HFF-Myc (cell line): ENCODE measurements at regions not wholly inside any gene's neighbourhood (a gene's known extent, or its start where the extent isn't known, plus 50 kb on each side); places are given as distances from the start of the nearest gene placed in this dataset.
"Not testable (repeated sequence)": the region's sequence is repeated elsewhere in the genome, so short reads cannot be mapped to it uniquely, and the experiment has no call there.

Experiments
- DNase-seq: peaks from one replicate; pipeline ENCODE4 v3.0.0-alpha.2; 2011; ENCODE audit warnings: low read depth; ENCODE audit errors: extremely low read depth
- H3K4me3 ChIP-seq: replicated peaks from 2 replicates; pipeline ENCODE4 v1.5.1; 2011; ENCODE audit warnings: low read depth, mild to moderate bottlenecking, control low read depth, low read length
- TF ChIP-seq, protein P1 (sequence below): IDR thresholded peaks from 2 replicates; pipeline ENCODE4 v1.5.1; 2012; ENCODE audit warnings: mild to moderate bottlenecking, low read depth, low read length, control low read depth; ENCODE audit errors: missing control alignments

DNA sequence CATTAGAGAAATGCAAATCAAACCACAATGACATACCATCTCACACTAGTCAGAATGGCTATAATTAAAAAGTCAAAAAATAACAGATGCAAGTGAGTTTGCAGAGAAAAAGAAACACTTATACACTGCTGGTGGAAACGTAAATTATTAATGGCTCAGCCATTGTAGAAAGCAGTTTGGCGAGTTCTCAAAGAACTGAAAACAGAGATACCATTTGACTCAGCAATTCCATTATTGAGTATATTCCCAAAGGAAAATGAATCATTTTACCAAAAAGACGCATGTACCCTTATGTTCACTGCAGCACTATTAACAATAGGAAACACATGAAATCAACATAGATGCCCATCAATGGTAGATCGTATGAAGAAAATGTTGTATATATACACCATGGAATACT, 75.0 kb downstream of the NAA11 start:
- DNase-seq, result no peak
- no peak overlapping the region for H3K4me3 ChIP-seq
- TF ChIP-seq, protein P1, sequence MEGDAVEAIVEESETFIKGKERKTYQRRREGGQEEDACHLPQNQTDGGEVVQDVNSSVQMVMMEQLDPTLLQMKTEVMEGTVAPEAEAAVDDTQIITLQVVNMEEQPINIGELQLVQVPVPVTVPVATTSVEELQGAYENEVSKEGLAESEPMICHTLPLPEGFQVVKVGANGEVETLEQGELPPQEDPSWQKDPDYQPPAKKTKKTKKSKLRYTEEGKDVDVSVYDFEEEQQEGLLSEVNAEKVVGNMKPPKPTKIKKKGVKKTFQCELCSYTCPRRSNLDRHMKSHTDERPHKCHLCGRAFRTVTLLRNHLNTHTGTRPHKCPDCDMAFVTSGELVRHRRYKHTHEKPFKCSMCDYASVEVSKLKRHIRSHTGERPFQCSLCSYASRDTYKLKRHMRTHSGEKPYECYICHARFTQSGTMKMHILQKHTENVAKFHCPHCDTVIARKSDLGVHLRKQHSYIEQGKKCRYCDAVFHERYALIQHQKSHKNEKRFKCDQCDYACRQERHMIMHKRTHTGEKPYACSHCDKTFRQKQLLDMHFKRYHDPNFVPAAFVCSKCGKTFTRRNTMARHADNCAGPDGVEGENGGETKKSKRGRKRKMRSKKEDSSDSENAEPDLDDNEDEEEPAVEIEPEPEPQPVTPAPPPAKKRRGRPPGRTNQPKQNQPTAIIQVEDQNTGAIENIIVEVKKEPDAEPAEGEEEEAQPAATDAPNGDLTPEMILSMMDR, result no peak

DNA sequence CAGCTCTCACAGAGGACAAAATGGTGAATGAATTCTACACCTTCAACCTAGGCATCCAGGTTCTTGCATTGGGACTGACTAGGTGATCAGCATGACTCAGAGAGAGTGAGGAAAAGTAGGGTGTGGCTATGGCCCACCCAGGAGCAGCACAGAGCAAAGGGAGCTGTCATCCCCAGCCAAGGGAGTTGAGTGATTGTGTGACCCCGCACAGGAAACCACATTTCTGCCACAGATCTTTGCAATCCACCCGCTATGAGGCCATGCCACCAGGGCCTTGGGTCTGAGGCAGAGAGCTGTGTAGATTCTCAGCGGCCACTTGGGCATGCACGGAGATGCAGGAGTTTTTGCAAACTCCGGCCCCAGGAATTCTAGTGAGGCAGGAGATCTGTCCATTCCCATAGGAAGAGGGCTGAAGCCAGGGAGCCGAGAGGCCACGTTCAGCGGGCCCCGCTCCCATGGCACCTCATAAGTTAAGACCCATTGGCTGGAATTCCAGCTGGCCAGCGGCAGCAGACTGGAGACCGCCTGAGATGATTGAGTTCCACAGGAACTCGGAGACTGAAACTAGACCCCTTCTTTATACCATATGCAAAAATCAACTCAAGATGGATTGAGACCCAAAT, 75.9 kb downstream of the NAA11 start:
- H3K4me3 ChIP-seq, result no peak overlapping the region
- DNase-seq, result no peak
- TF ChIP-seq, protein P1, result no peak

DNA sequence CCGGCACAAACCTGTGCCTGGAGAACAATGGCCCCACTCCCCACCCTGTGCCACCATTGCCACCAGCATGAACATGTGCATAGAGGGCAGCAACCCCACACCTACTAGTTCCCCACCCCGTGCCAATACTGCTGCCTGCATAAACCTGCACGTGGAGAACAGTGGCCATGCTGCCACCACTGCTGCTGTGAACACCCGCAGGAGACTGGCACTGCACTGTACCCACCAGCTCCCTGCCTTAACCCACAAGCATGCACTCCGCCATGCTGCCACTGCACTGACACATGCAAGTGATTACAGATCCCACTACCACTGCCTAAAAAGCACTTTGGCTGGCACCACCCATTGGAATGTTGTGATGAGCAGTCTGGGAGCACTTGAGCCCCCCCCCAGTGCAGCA, 77.3 kb downstream of the NAA11 start:
- no peak for DNase-seq
- H3K4me3 ChIP-seq, result no peak overlapping the region
- TF ChIP-seq, protein P1, result no peak

DNA sequence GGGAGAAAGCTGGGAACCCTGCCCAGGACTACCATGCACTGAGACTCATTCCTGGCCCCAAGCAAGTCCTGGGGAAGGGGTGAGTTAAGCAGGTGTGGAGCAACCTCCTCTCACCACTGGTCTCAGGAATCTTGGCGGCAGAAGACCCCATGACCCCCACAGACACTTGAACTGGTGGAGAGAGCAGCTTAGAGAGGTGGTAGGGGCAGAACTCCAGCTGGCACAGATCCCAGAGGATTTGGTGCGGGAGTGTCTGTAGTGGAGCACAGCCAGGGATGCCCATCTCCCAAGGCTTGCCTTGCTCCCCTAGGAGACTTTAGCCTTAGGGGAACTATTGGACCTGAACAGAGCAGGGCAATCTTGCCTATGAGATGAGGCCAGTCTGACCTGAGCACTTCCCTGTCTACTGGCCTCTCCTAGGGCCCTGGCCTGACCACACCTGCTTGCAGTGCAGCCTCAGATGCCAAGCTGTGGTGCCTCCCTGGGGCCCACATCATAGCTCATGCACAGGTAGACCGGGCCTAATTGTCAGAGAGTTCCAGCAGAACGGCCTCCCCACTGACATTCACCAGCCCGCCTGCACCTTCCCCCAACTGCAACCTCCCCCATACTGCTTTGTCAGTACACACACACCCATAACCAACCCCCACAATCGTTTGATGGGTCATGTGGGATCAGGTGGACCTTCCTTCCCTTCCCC, 78.0 kb downstream of the NAA11 start:
- TF ChIP-seq, protein P1, result no peak
- DNase-seq, result no peak
- no peak overlapping the region for H3K4me3 ChIP-seq

DNA sequence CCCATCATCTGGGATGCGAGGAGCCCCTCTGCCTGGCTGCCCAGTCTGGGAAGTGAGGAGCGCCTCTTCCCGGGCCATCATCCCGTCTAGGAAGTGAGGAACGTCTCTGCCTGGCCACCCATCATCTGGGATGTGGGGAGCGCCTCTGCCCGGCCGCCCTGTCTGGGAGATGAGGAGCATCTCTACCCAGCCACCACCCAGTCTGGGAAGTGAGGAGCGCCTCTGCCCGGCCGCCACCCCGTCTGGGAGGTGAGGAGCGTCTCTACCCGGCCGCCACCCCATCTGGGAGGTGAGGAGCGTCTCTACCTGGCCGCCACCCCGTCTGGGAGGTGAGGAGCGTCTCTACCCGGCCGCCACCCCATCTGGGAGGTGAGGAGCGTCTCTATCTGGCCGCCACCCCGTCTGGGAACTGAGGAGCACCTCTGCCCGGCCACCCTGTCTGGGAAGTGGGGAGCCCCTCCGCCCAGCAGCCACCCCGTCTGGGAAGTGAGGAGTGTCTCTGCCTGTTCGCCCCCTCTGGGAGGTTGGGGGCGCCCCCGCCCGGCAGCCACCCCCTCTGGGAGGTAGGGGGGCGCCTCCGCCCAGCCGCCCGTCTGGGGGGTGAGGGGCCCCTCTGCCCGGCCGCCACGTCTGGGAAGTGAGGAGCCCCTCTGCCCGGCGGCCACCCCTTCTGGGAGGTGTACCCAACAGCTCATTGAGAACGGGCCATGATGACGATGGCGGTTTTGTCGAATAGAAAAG, 80.5 kb downstream of the NAA11 start:
- H3K4me3 ChIP-seq, DNase-seq: not testable (repeated sequence)

DNA sequence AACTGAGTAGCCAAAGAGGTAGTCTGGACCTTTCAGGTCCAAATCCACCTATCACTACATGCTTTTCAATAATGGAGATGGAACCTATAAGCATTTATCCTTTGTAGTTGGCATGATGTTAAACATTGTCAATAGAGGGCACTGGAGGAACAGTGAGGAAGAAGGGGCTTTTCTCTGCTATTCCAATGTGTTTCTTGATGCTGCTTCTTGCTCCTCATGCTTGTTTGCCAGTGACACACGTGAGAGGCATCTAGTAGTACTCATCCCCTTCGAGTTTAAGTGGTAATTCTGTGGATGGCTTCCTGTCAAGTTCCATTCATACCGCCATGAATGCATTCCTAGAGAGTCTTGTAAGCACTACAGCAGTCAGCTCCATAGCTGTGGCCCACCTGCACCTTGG, 84.0 kb downstream of the NAA11 start:
- TF ChIP-seq, protein P1, result peak; percentile 8
- H3K4me3 ChIP-seq, result no peak overlapping the region
- DNase-seq, result no peak

DNA sequence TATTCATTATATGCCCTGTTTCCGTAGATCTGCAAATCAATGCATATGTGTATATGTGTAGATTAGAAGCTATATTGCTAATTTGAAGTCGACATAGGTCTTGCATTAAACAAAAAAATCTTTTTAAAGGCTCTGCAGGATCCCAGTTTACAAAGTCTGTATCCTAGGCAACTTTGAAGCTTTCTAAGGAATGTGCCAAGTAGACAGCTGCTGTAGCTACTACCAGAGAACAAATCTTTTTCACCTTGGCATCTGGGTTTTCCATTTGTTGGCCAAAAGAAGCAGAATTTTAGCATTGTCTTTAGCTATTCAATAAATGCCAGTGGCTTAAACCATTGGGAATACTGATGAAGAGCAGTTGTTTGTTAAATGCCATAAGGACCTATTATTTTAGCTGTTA, 88.0 kb downstream of the NAA11 start:
- no peak overlapping the region for H3K4me3 ChIP-seq
- TF ChIP-seq, protein P1, result no peak
- DNase-seq, result no peak
